SK-N-SH (cell line): ENCODE measurements at regions not wholly inside any gene's neighbourhood (a gene's known extent, or its start where the extent isn't known, plus 50 kb on each side); places are given as distances from the start of the nearest gene placed in this dataset.

ENCODE experiments used
- CTCF ChIA-PET: fragments of 300-600, 350-600 bp; formaldehyde crosslinking; extraction: SDS; loops from one replicate; lab custom pipeline; 2021; lab: Yijun Ruan, JAX
- POLR2A ChIA-PET: fragments of 350-600 bp; sonication (Branson Sonifier 250); formaldehyde crosslinking; extraction: SDS; loops from one replicate; lab custom pipeline; 2020; ENCODE audit warnings: antibody characterized with exemption, inconsistent platforms; lab: Yijun Ruan, JAX
- DNase-seq: peaks from one replicate; pipeline ENCODE4 v3.0.0; 2012
- H2AFZ ChIP-seq: fragments of 200-600 bp; sonication (generic); 2 replicates; pipeline ENCODE4 v1.8.1; 2016; ENCODE audit warnings: antibody characterized with exemption, mild to moderate bottlenecking, low read depth
- H3F3A ChIP-seq: fragments of 200-600 bp; sonication (generic); replicated peaks from 2 replicates; pipeline ENCODE3; 2016; ENCODE audit warnings: antibody characterized with exemption, mild to moderate bottlenecking; ENCODE audit not compliant: insufficient read depth
- H3K27ac ChIP-seq, 2 experiments: fragments of 200-500 bp in 1 of 2; fragments of 200-600 bp in 1 of 2; sonication (Bioruptor generic) in 1 of 2; sonication (generic), shearing (Covaris generic) in 1 of 2; 2 replicates each; pipeline versions ENCODE4 v1.5.1 to v1.6.1; 2014 to 2016; ENCODE audit warnings: low read depth in 2 of 2, inconsistent platforms in 1 of 2, low read length in 1 of 2, mild to moderate bottlenecking in 1 of 2, mixed read lengths in 1 of 2
- H3K27me3 ChIP-seq: fragments of 200-600 bp; sonication (generic), shearing (Covaris generic); 2 replicates; pipeline ENCODE4 v1.6.1; 2016; ENCODE audit warnings: mixed run types; ENCODE audit not compliant: insufficient read depth
- H3K36me3 ChIP-seq, 2 experiments: fragments of 200-500 bp in 1 of 2; fragments of 200-600 bp in 1 of 2; sonication (Bioruptor generic) in 1 of 2; sonication (generic) in 1 of 2; replicated peaks in 1 of 2; 2 replicates each; pipeline versions ENCODE3 to v1.5.1; 2014 to 2016; ENCODE audit warnings: low read length in 1 of 2, mild to moderate bottlenecking in 1 of 2; ENCODE audit not compliant: insufficient read depth in 2 of 2, control insufficient read depth in 1 of 2
- H3K4me1 ChIP-seq, 2 experiments: fragments of 200-500 bp in 1 of 2; fragments of 200-600 bp in 1 of 2; sonication (Bioruptor generic) in 1 of 2; sonication (generic), shearing (Covaris generic) in 1 of 2; 2 replicates each; pipeline versions ENCODE4 v1.5.1 to v1.6.1; 2014 to 2016; ENCODE audit warnings: low read depth in 1 of 2, low read length in 1 of 2, mixed run types in 1 of 2; ENCODE audit not compliant: insufficient read depth in 2 of 2, control insufficient read depth in 1 of 2
- H3K4me2 ChIP-seq: fragments of 200-600 bp; sonication (generic), shearing (Covaris generic); 2 replicates; pipeline ENCODE4 v1.6.1; 2017; ENCODE audit warnings: mixed run types
- H3K4me3 ChIP-seq, 2 experiments: fragments of 200-500 bp in 1 of 2; fragments of 200-600 bp in 1 of 2; sonication (Bioruptor generic) in 1 of 2; sonication (generic), shearing (Covaris generic) in 1 of 2; 2 replicates each; pipeline versions ENCODE4 v1.5.1 to v1.8.1; 2014 to 2016; ENCODE audit warnings: low read depth in 2 of 2, inconsistent platforms in 1 of 2, low read length in 1 of 2, mild to moderate bottlenecking in 1 of 2, mixed read lengths in 1 of 2, moderate library complexity in 1 of 2
- H3K79me2 ChIP-seq: fragments of 200-600 bp; sonication (generic); 2 replicates; pipeline ENCODE4 v1.8.1; 2017; ENCODE audit warnings: mild to moderate bottlenecking; ENCODE audit not compliant: insufficient read depth
- H3K9ac ChIP-seq: fragments of 200-600 bp; sonication (generic); 2 replicates; pipeline ENCODE4 v1.6.1; 2017; ENCODE audit warnings: mixed run types
- H3K9me2 ChIP-seq: fragments of 200-600 bp; sonication (generic); 2 replicates; pipeline ENCODE4 v1.6.1; 2017; ENCODE audit warnings: mixed run types
- H3K9me3 ChIP-seq: fragments of 200-600 bp; sonication (generic); 2 replicates; pipeline ENCODE4 v1.6.1; 2017; ENCODE audit warnings: mixed run types, mild to moderate bottlenecking, moderate library complexity
- H4K20me1 ChIP-seq: fragments of 200-600 bp; sonication (generic); 2 replicates; pipeline ENCODE4 v1.6.1; 2017; ENCODE audit warnings: mild to moderate bottlenecking, mixed run types; ENCODE audit not compliant: insufficient read depth
- ELF1 ChIP-seq: IDR thresholded peaks from 2 replicates; pipeline ENCODE4 v1.4.0; 2012
- FOXJ3 ChIP-seq: sonication (generic); formaldehyde crosslinking; IDR thresholded peaks from 2 replicates; pipeline ENCODE4 v1.5.1; 2020; ENCODE audit warnings: mild to moderate bottlenecking, missing genetic modification reagents
- FOXM1 ChIP-seq: IDR thresholded peaks from 2 replicates; pipeline ENCODE4 v1.4.0; 2012; ENCODE audit warnings: low read depth, mild to moderate bottlenecking
- MEF2A ChIP-seq: IDR thresholded peaks from 2 replicates; pipeline ENCODE4 v1.4.0; 2012; ENCODE audit warnings: low read depth, borderline replicate concordance
- RAD21 ChIP-seq: IDR thresholded peaks from 2 replicates; pipeline ENCODE4 v1.6.1; 2012; ENCODE audit warnings: mild to moderate bottlenecking, low read length
- TEAD4 ChIP-seq: IDR thresholded peaks from 2 replicates; pipeline ENCODE4 v1.4.0; 2012; ENCODE audit warnings: mild to moderate bottlenecking, borderline replicate concordance; ENCODE audit not compliant: insufficient read depth
- WGBS: methylation state at CpG from one replicate; pipeline ENCODE4 v1.1.6; 2017; ENCODE audit warnings: low lambda C conversion rate; 5-methylcytosine and 5-hydroxymethylcytosine counted together
- TF ChIP-seq, protein P1 (sequence below): fragments of 150-350 bp; IDR thresholded peaks from 2 replicates; pipeline ENCODE4 v1.6.1; 2016; ENCODE audit warnings: mild to moderate bottlenecking, low read depth, low read length
- TF ChIP-seq, protein P2 (sequence below): fragments of 200-600 bp; sonication (generic); IDR thresholded peaks from 2 replicates; pipeline ENCODE4 v1.6.1; 2017; ENCODE audit warnings: antibody characterized with exemption, mild to moderate bottlenecking, moderate library complexity
- TF ChIP-seq, protein P3 (sequence below): IDR thresholded peaks from 2 replicates; pipeline ENCODE4 v1.6.1; 2012; ENCODE audit warnings: mild to moderate bottlenecking, low read depth, low read length, moderate library complexity

DNA sequence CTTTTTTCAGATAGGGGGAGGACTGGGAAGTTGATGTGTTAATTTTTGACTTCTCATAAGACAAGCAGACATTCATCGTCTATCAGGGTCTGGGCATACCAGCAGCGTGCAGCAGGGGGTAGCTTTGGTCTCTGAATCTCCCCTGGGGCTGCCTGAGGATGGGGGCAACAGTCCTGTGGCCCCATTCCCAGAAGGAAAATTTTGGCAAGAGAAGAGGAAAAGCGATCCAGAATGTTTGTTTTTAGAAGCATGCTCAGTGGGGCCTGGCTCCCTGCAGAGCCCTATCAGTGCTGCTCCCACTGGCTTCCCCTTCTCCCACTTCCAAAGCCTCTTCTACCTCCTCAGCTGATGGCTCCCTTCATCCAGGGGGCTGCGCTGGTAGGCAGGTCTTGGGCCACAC is 194.8 kb upstream of the IL12B start:
- Histone ChIP-seq H3K4me3 (no peak overlapping the region), H4K20me1 (no peaks in the 10 kb centered on the region), H3K9me3 (no peaks in the 10 kb centered on the region), H3K36me3 (no peaks in the 10 kb centered on the region), H3K9me2 (no peaks in the 10 kb centered on the region), H3F3A (no peaks in the 10 kb centered on the region), H3K4me2 (peak overlapping the region; percentile 28; the same call in 1 of the 2 replicates), H3K27ac (no peak overlapping the region), H3K27me3 (no peaks in the 10 kb centered on the region), H2AFZ (peak overlapping the region; percentile 56; the same call in 1 of the 2 replicates), H3K79me2 (no peaks in the 10 kb centered on the region), H3K4me1 (no peaks in the 10 kb centered on the region), H3K9ac (no peak overlapping the region)
- 30% methylated on average over 4 of the region's 4 CpGs for WGBS
- TF ChIP-seq RAD21 (no peak), TEAD4 (no peak), FOXM1 (no peak)
- TF ChIP-seq, protein P1, sequence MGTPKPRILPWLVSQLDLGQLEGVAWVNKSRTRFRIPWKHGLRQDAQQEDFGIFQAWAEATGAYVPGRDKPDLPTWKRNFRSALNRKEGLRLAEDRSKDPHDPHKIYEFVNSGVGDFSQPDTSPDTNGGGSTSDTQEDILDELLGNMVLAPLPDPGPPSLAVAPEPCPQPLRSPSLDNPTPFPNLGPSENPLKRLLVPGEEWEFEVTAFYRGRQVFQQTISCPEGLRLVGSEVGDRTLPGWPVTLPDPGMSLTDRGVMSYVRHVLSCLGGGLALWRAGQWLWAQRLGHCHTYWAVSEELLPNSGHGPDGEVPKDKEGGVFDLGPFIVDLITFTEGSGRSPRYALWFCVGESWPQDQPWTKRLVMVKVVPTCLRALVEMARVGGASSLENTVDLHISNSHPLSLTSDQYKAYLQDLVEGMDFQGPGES: no peak
- TF ChIP-seq, protein P2, sequence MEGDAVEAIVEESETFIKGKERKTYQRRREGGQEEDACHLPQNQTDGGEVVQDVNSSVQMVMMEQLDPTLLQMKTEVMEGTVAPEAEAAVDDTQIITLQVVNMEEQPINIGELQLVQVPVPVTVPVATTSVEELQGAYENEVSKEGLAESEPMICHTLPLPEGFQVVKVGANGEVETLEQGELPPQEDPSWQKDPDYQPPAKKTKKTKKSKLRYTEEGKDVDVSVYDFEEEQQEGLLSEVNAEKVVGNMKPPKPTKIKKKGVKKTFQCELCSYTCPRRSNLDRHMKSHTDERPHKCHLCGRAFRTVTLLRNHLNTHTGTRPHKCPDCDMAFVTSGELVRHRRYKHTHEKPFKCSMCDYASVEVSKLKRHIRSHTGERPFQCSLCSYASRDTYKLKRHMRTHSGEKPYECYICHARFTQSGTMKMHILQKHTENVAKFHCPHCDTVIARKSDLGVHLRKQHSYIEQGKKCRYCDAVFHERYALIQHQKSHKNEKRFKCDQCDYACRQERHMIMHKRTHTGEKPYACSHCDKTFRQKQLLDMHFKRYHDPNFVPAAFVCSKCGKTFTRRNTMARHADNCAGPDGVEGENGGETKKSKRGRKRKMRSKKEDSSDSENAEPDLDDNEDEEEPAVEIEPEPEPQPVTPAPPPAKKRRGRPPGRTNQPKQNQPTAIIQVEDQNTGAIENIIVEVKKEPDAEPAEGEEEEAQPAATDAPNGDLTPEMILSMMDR: 0 out of 2 replicates have a peak, but pooled peaks have one; percentile 19
- DNase-seq: no peak
- CTCF ChIA-PET: no interaction called here
- POLR2A ChIA-PET: no interaction called here

DNA sequence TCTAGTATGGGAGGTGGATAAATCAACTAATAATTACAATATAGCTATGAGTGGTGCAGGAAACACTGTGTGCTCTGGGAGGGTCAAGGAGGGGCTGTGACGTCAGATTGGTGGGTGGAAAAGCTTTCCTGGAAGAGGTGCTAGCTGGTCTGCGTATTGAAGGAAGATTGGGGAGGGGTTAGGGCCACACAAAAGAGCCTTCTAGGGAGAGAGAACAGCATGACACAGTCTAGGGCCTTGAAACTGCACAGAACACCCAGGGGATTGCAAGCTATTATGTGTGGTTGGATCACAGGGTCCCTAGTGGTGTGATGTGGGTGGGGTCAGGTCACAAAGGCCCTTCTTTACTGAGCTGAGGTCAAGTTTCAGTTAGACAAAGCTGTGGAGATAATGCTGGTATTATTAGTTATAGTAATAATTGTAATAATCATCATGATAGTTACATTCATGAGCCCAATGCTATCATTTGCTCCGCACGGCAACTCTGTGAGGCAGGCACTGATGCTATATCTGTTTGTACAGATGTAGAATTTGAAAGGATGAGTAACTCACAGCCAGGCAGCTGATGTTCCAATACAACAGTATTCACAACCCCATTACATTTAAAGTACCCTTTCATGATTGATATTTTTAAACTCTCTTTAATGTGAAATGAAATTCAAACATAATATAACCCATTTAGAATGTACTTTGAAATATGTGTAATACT is 197.4 kb upstream of the IL12B start:
- CTCF ChIA-PET: interaction anchor here (0.7 kb wide), 1 partner anchor 371 kb away, joined by 3 read pairs; no protein-coding TSS in a partner anchor
- WGBS: 75% methylated on average over 4 of the region's 4 CpGs

More for the DNA sequence above, 197.4 kb upstream of the IL12B start:
- Histone ChIP-seq H3K4me3 (no peak overlapping the region), H3K36me3 (no peaks in the 10 kb centered on the region), H3K27me3 (no peaks in the 10 kb centered on the region), H3F3A (no peaks in the 10 kb centered on the region), H2AFZ (no peak overlapping the region), H3K9ac (no peak overlapping the region), H3K9me2 (no peaks in the 10 kb centered on the region), H3K9me3 (no peaks in the 10 kb centered on the region), H4K20me1 (no peaks in the 10 kb centered on the region), H3K79me2 (no peaks in the 10 kb centered on the region), H3K4me2 (no peak overlapping the region), H3K4me1 (no peaks in the 10 kb centered on the region), H3K27ac (no peak overlapping the region)
- no peak for TF ChIP-seq MEF2A
- no peak for TF ChIP-seq FOXJ3
- TF ChIP-seq, protein P2: no peak
- TF ChIP-seq, protein P3, sequence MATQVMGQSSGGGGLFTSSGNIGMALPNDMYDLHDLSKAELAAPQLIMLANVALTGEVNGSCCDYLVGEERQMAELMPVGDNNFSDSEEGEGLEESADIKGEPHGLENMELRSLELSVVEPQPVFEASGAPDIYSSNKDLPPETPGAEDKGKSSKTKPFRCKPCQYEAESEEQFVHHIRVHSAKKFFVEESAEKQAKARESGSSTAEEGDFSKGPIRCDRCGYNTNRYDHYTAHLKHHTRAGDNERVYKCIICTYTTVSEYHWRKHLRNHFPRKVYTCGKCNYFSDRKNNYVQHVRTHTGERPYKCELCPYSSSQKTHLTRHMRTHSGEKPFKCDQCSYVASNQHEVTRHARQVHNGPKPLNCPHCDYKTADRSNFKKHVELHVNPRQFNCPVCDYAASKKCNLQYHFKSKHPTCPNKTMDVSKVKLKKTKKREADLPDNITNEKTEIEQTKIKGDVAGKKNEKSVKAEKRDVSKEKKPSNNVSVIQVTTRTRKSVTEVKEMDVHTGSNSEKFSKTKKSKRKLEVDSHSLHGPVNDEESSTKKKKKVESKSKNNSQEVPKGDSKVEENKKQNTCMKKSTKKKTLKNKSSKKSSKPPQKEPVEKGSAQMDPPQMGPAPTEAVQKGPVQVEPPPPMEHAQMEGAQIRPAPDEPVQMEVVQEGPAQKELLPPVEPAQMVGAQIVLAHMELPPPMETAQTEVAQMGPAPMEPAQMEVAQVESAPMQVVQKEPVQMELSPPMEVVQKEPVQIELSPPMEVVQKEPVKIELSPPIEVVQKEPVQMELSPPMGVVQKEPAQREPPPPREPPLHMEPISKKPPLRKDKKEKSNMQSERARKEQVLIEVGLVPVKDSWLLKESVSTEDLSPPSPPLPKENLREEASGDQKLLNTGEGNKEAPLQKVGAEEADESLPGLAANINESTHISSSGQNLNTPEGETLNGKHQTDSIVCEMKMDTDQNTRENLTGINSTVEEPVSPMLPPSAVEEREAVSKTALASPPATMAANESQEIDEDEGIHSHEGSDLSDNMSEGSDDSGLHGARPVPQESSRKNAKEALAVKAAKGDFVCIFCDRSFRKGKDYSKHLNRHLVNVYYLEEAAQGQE: no peak
- TF ChIP-seq ELF1: no peak
- TF ChIP-seq, protein P1: no peak
- POLR2A ChIA-PET: no interaction called here
- DNase-seq: no peak
